IPS-NIHi7 (cell line): ENCODE measurements at regions not wholly inside any gene's neighbourhood (a gene's known extent, or its start where the extent isn't known, plus 50 kb on each side); places are given as distances from the start of the nearest gene placed in this dataset.
A peak's percentile ranks its signal among the peaks of the same experiment; 100 is the strongest.
"Not testable (repeated sequence)": the region's sequence is repeated elsewhere in the genome, so short reads cannot be mapped to it uniquely, and the experiment has no call there.

Experiments used
- DNase-seq: peaks from one replicate; pipeline ENCODE4 v3.0.0; 2012; ENCODE audit warnings: mixed read lengths; ENCODE audit errors: extremely low spot score

GRCh38 chr6:22748681-22749080, 179.3 kb downstream of the HDGFL1 start:
- DNase-seq, result peak; percentile 9

- DNase-seq, result no peak
Observed at GRCh38 chr6:22749696-22750095, 180.3 kb downstream of the HDGFL1 start.

- DNase-seq, result no peak
Observed at GRCh38 chr6:22751223-22751622, 181.9 kb downstream of the HDGFL1 start.

- DNase-seq, result no peak
Observed at GRCh38 chr6:22752522-22752921, 183.2 kb downstream of the HDGFL1 start.

GRCh38 chr6:22754061-22754460, 184.7 kb downstream of the HDGFL1 start:
- no peak for DNase-seq

GRCh38 chr6:22755605-22756004, 186.2 kb downstream of the HDGFL1 start:
- no peak for DNase-seq

GRCh38 chr6:22756365-22756764, 187.0 kb downstream of the HDGFL1 start:
- no peak for DNase-seq

- DNase-seq, result no peak
Observed at GRCh38 chr6:22764496-22764895, 195.1 kb downstream of the HDGFL1 start.

- no peak for DNase-seq
Observed at GRCh38 chr6:22765015-22765414, 195.6 kb downstream of the HDGFL1 start.

- DNase-seq, result no peak
Observed at GRCh38 chr6:22766979-22767378, 197.6 kb downstream of the HDGFL1 start.

- no peak for DNase-seq
Observed at GRCh38 chr6:22770054-22770453, 200.7 kb downstream of the HDGFL1 start.

GRCh38 chr6:22774129-22774528, 204.8 kb downstream of the HDGFL1 start:
- DNase-seq, result no peak

GRCh38 chr6:22778438-22778837, 209.1 kb downstream of the HDGFL1 start:
- not testable (repeated sequence) for DNase-seq

GRCh38 chr6:22779062-22779461, 209.7 kb downstream of the HDGFL1 start:
- DNase-seq, result no peak

- no peak for DNase-seq
Observed at GRCh38 chr6:22783931-22784330, 214.6 kb downstream of the HDGFL1 start.

GRCh38 chr6:22784601-22785410, 215.4 kb downstream of the HDGFL1 start:
- peak; percentile 28 for DNase-seq

- no peak for DNase-seq
Observed at GRCh38 chr6:22788038-22788437, 218.7 kb downstream of the HDGFL1 start.

GRCh38 chr6:22789315-22789714, 219.9 kb downstream of the HDGFL1 start:
- DNase-seq, result no peak

- no peak for DNase-seq
Observed at GRCh38 chr6:22794844-22795243, 225.5 kb downstream of the HDGFL1 start.

- DNase-seq, result no peak
Observed at GRCh38 chr6:22800451-22800850, 231.1 kb downstream of the HDGFL1 start.

- DNase-seq, result no peak
Observed at GRCh38 chr6:22801831-22802230, 232.5 kb downstream of the HDGFL1 start.

GRCh38 chr6:22804620-22805261, 235.4 kb downstream of the HDGFL1 start:
- no peak for DNase-seq

GRCh38 chr6:22807261-22807660, 237.9 kb downstream of the HDGFL1 start:
- DNase-seq, result no peak
